SK-N-SH (cell line): ENCODE measurements at regions not wholly inside any gene's neighbourhood (a gene's known extent, or its start where the extent isn't known, plus 50 kb on each side); places are given as distances from the start of the nearest gene placed in this dataset.

Source experiments
- CTCF ChIA-PET: fragments of 300-600, 350-600 bp; formaldehyde crosslinking; extraction: SDS; loops from one replicate; lab custom pipeline; 2021; lab: Yijun Ruan, JAX
- POLR2A ChIA-PET: fragments of 350-600 bp; sonication (Branson Sonifier 250); formaldehyde crosslinking; extraction: SDS; loops from one replicate; lab custom pipeline; 2020; ENCODE audit warnings: antibody characterized with exemption, inconsistent platforms; lab: Yijun Ruan, JAX
- DNase-seq: peaks from one replicate; pipeline ENCODE4 v3.0.0; 2012
- H2AFZ ChIP-seq: fragments of 200-600 bp; sonication (generic); 2 replicates; pipeline ENCODE4 v1.8.1; 2016; ENCODE audit warnings: antibody characterized with exemption, mild to moderate bottlenecking, low read depth
- H3F3A ChIP-seq: fragments of 200-600 bp; sonication (generic); replicated peaks from 2 replicates; pipeline ENCODE3; 2016; ENCODE audit warnings: antibody characterized with exemption, mild to moderate bottlenecking; ENCODE audit not compliant: insufficient read depth
- H3K27ac ChIP-seq, 2 experiments: fragments of 200-500 bp in 1 of 2; fragments of 200-600 bp in 1 of 2; sonication (Bioruptor generic) in 1 of 2; sonication (generic), shearing (Covaris generic) in 1 of 2; 2 replicates each; pipeline versions ENCODE4 v1.5.1 to v1.6.1; 2014 to 2016; ENCODE audit warnings: low read depth in 2 of 2, inconsistent platforms in 1 of 2, low read length in 1 of 2, mild to moderate bottlenecking in 1 of 2, mixed read lengths in 1 of 2
- H3K27me3 ChIP-seq: fragments of 200-600 bp; sonication (generic), shearing (Covaris generic); 2 replicates; pipeline ENCODE4 v1.6.1; 2016; ENCODE audit warnings: mixed run types; ENCODE audit not compliant: insufficient read depth
- H3K36me3 ChIP-seq, 2 experiments: fragments of 200-500 bp in 1 of 2; fragments of 200-600 bp in 1 of 2; sonication (Bioruptor generic) in 1 of 2; sonication (generic) in 1 of 2; replicated peaks in 1 of 2; 2 replicates each; pipeline versions ENCODE3 to v1.5.1; 2014 to 2016; ENCODE audit warnings: low read length in 1 of 2, mild to moderate bottlenecking in 1 of 2; ENCODE audit not compliant: insufficient read depth in 2 of 2, control insufficient read depth in 1 of 2
- H3K4me1 ChIP-seq, 2 experiments: fragments of 200-500 bp in 1 of 2; fragments of 200-600 bp in 1 of 2; sonication (Bioruptor generic) in 1 of 2; sonication (generic), shearing (Covaris generic) in 1 of 2; 2 replicates each; pipeline versions ENCODE4 v1.5.1 to v1.6.1; 2014 to 2016; ENCODE audit warnings: low read depth in 1 of 2, low read length in 1 of 2, mixed run types in 1 of 2; ENCODE audit not compliant: insufficient read depth in 2 of 2, control insufficient read depth in 1 of 2
- H3K4me2 ChIP-seq: fragments of 200-600 bp; sonication (generic), shearing (Covaris generic); 2 replicates; pipeline ENCODE4 v1.6.1; 2017; ENCODE audit warnings: mixed run types
- H3K4me3 ChIP-seq, 2 experiments: fragments of 200-500 bp in 1 of 2; fragments of 200-600 bp in 1 of 2; sonication (Bioruptor generic) in 1 of 2; sonication (generic), shearing (Covaris generic) in 1 of 2; 2 replicates each; pipeline versions ENCODE4 v1.5.1 to v1.8.1; 2014 to 2016; ENCODE audit warnings: low read depth in 2 of 2, inconsistent platforms in 1 of 2, low read length in 1 of 2, mild to moderate bottlenecking in 1 of 2, mixed read lengths in 1 of 2, moderate library complexity in 1 of 2
- H3K79me2 ChIP-seq: fragments of 200-600 bp; sonication (generic); 2 replicates; pipeline ENCODE4 v1.8.1; 2017; ENCODE audit warnings: mild to moderate bottlenecking; ENCODE audit not compliant: insufficient read depth
- H3K9ac ChIP-seq: fragments of 200-600 bp; sonication (generic); 2 replicates; pipeline ENCODE4 v1.6.1; 2017; ENCODE audit warnings: mixed run types
- H3K9me2 ChIP-seq: fragments of 200-600 bp; sonication (generic); 2 replicates; pipeline ENCODE4 v1.6.1; 2017; ENCODE audit warnings: mixed run types
- H3K9me3 ChIP-seq: fragments of 200-600 bp; sonication (generic); 2 replicates; pipeline ENCODE4 v1.6.1; 2017; ENCODE audit warnings: mixed run types, mild to moderate bottlenecking, moderate library complexity
- H4K20me1 ChIP-seq: fragments of 200-600 bp; sonication (generic); 2 replicates; pipeline ENCODE4 v1.6.1; 2017; ENCODE audit warnings: mild to moderate bottlenecking, mixed run types; ENCODE audit not compliant: insufficient read depth
- ELF1 ChIP-seq: IDR thresholded peaks from 2 replicates; pipeline ENCODE4 v1.4.0; 2012
- FOSL2 ChIP-seq: IDR thresholded peaks from 2 replicates; pipeline ENCODE4 v1.4.0; 2012; ENCODE audit warnings: low read depth, mild to moderate bottlenecking, moderate library complexity, borderline replicate concordance
- FOXM1 ChIP-seq: IDR thresholded peaks from 2 replicates; pipeline ENCODE4 v1.4.0; 2012; ENCODE audit warnings: low read depth, mild to moderate bottlenecking
- MXI1 ChIP-seq: IDR thresholded peaks from 2 replicates; pipeline ENCODE4 v1.6.1; 2012; ENCODE audit warnings: mild to moderate bottlenecking, low read depth, low read length, improper control_type of control experiment
- NFIC ChIP-seq: IDR thresholded peaks from 2 replicates; pipeline ENCODE4 v1.4.0; 2012; ENCODE audit warnings: borderline replicate concordance
- NRF1 ChIP-seq: IDR thresholded peaks from 2 replicates; pipeline ENCODE4 v1.6.1; 2012; ENCODE audit warnings: low read depth, mild to moderate bottlenecking, low read length
- POLR2AphosphoS5 ChIP-seq: IDR thresholded peaks from 2 replicates; pipeline ENCODE4 v1.6.1; 2012; ENCODE audit warnings: low read depth, low read length
- RAD21 ChIP-seq: IDR thresholded peaks from 2 replicates; pipeline ENCODE4 v1.6.1; 2012; ENCODE audit warnings: mild to moderate bottlenecking, low read length
- RCOR1 ChIP-seq: fragments of 150-350 bp; IDR thresholded peaks from 2 replicates; pipeline ENCODE4 v1.6.1; 2017; ENCODE audit warnings: antibody characterized with exemption, low read length
- REST ChIP-seq: IDR thresholded peaks from 2 replicates; pipeline ENCODE4 v1.6.1; 2012; ENCODE audit warnings: mild to moderate bottlenecking, low read depth, low read length, moderate library complexity
- RFX5 ChIP-seq: IDR thresholded peaks from 2 replicates; pipeline ENCODE4 v1.6.1; 2012; ENCODE audit warnings: mild to moderate bottlenecking, improper control_type of control experiment, low read length
- TCF12 ChIP-seq: IDR thresholded peaks from 2 replicates; pipeline ENCODE4 v1.4.0; 2012
- USF2 ChIP-seq: fragments of 150-350 bp; IDR thresholded peaks from 2 replicates; pipeline ENCODE4 v1.6.1; 2017; ENCODE audit warnings: antibody characterized with exemption, low read length, low read depth, borderline replicate concordance
- YY1 ChIP-seq: IDR thresholded peaks from 2 replicates; pipeline ENCODE4 v1.4.0; 2012; ENCODE audit warnings: low read depth, mild to moderate bottlenecking
- WGBS: methylation state at CpG from one replicate; pipeline ENCODE4 v1.1.6; 2017; ENCODE audit warnings: low lambda C conversion rate; 5-methylcytosine and 5-hydroxymethylcytosine counted together
- TF ChIP-seq, protein P1 (sequence below): IDR thresholded peaks from 2 replicates; pipeline ENCODE4 v1.4.0; 2012; ENCODE audit warnings: low read depth, borderline replicate concordance
- TF ChIP-seq, protein P2 (sequence below): fragments of 200-600 bp; sonication (generic); IDR thresholded peaks from 2 replicates; pipeline ENCODE4 v1.6.1; 2017; ENCODE audit warnings: antibody characterized with exemption, mild to moderate bottlenecking, moderate library complexity
- TF ChIP-seq, protein P3 (sequence below): fragments of 150-350 bp; IDR thresholded peaks from 2 replicates; pipeline ENCODE4 v1.6.1; 2016; ENCODE audit warnings: mild to moderate bottlenecking, low read depth, low read length
- TF ChIP-seq, protein P4 (sequence below): IDR thresholded peaks from 2 replicates; pipeline ENCODE4; 2012

DNA sequence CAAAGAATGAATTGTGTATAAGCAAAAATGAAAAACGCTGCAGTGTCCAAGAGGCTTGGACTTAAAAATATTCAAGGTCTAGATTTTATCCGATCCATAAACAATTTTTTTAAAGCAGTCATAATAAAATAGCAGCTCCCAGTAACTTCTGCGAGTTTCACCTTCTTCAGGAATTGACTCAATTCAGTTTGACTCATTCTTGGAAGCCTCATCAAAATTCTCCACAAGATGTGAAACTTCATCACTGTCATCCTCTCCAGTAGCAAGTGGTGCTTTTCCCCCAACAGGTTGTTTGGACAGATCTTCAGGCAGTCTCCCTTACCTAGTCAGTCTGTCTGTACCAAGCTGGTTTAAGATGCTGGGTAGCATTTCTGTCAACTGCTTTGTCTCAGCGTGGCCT, 93.5 kb upstream of the FOXG1 start:
- Histone ChIP-seq H3K4me1 (no peaks in the 10 kb centered on the region), H3K4me2 (no peak overlapping the region), H3K79me2 (no peaks in the 10 kb centered on the region), H3K9me2 (no peaks in the 10 kb centered on the region), H3K9ac (no peak overlapping the region), H3K36me3 (no peaks in the 10 kb centered on the region), H2AFZ (no peak overlapping the region), H3K9me3 (no peaks in the 10 kb centered on the region), H3K4me3 (no peak overlapping the region), H3F3A (no peaks in the 10 kb centered on the region), H3K27me3 (peaks cover 6% of the 10 kb centered on the region; the same call in 1 of the 2 replicates), H3K27ac (no peak overlapping the region), H4K20me1 (no peaks in the 10 kb centered on the region)
- 10% methylated on average over 4 of the region's 4 CpGs for WGBS
- ChIA-PET POLR2A (no interaction called here), CTCF (no interaction called here)
- TF ChIP-seq ELF1 (no peak), NFIC (no peak), POLR2AphosphoS5 (no peak), RAD21 (no peak), RCOR1 (no peak), REST (no peak), NRF1 (no peak), TCF12 (no peak), MXI1 (no peak), YY1 (no peak), FOSL2 (no peak), FOXM1 (no peak), RFX5 (no peak), USF2 (no peak)
- TF ChIP-seq, protein P1, sequence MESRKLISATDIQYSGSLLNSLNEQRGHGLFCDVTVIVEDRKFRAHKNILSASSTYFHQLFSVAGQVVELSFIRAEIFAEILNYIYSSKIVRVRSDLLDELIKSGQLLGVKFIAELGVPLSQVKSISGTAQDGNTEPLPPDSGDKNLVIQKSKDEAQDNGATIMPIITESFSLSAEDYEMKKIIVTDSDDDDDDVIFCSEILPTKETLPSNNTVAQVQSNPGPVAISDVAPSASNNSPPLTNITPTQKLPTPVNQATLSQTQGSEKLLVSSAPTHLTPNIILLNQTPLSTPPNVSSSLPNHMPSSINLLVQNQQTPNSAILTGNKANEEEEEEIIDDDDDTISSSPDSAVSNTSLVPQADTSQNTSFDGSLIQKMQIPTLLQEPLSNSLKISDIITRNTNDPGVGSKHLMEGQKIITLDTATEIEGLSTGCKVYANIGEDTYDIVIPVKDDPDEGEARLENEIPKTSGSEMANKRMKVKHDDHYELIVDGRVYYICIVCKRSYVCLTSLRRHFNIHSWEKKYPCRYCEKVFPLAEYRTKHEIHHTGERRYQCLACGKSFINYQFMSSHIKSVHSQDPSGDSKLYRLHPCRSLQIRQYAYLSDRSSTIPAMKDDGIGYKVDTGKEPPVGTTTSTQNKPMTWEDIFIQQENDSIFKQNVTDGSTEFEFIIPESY: no peak
- TF ChIP-seq, protein P2, sequence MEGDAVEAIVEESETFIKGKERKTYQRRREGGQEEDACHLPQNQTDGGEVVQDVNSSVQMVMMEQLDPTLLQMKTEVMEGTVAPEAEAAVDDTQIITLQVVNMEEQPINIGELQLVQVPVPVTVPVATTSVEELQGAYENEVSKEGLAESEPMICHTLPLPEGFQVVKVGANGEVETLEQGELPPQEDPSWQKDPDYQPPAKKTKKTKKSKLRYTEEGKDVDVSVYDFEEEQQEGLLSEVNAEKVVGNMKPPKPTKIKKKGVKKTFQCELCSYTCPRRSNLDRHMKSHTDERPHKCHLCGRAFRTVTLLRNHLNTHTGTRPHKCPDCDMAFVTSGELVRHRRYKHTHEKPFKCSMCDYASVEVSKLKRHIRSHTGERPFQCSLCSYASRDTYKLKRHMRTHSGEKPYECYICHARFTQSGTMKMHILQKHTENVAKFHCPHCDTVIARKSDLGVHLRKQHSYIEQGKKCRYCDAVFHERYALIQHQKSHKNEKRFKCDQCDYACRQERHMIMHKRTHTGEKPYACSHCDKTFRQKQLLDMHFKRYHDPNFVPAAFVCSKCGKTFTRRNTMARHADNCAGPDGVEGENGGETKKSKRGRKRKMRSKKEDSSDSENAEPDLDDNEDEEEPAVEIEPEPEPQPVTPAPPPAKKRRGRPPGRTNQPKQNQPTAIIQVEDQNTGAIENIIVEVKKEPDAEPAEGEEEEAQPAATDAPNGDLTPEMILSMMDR: no peak
- TF ChIP-seq, protein P3, sequence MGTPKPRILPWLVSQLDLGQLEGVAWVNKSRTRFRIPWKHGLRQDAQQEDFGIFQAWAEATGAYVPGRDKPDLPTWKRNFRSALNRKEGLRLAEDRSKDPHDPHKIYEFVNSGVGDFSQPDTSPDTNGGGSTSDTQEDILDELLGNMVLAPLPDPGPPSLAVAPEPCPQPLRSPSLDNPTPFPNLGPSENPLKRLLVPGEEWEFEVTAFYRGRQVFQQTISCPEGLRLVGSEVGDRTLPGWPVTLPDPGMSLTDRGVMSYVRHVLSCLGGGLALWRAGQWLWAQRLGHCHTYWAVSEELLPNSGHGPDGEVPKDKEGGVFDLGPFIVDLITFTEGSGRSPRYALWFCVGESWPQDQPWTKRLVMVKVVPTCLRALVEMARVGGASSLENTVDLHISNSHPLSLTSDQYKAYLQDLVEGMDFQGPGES: no peak
- TF ChIP-seq, protein P4, sequence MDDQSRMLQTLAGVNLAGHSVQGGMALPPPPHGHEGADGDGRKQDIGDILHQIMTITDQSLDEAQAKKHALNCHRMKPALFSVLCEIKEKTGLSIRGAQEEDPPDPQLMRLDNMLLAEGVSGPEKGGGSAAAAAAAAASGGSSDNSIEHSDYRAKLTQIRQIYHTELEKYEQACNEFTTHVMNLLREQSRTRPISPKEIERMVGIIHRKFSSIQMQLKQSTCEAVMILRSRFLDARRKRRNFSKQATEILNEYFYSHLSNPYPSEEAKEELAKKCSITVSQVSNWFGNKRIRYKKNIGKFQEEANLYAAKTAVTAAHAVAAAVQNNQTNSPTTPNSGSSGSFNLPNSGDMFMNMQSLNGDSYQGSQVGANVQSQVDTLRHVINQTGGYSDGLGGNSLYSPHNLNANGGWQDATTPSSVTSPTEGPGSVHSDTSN: no peak
- DNase-seq: no peak
